Stomach (tissue), 4 donors: ENCODE measurements at regions not wholly inside any gene's neighbourhood (a gene's known extent, or its start where the extent isn't known, plus 50 kb on each side); places are given as distances from the start of the nearest gene placed in this dataset.

Experiments
- POLR2AphosphoS5 ChIP-seq, 3 donors: sonication (generic); formaldehyde crosslinking; IDR thresholded peaks; one replicate each; pipeline ENCODE4 v1.6.1; 2016; ENCODE audit warnings: antibody characterized with exemption in 3 of 3
- TF ChIP-seq, protein P1 (sequence below), 7 experiments: fragments of 450-650 bp in 4 of 7; fragments of 200-600 bp in 3 of 7; sonication (generic) in 3 of 7; IDR thresholded peaks; one replicate each; pipeline ENCODE4 v1.5.1; 2016 to 2019; ENCODE audit warnings: antibody characterized with exemption in 7 of 7, control low read depth in 2 of 7, mild to moderate bottlenecking in 1 of 7

GRCh38 chr1:219381396-219381795 is 207.7 kb downstream of the LYPLAL1 start:
- TF ChIP-seq, protein P1, sequence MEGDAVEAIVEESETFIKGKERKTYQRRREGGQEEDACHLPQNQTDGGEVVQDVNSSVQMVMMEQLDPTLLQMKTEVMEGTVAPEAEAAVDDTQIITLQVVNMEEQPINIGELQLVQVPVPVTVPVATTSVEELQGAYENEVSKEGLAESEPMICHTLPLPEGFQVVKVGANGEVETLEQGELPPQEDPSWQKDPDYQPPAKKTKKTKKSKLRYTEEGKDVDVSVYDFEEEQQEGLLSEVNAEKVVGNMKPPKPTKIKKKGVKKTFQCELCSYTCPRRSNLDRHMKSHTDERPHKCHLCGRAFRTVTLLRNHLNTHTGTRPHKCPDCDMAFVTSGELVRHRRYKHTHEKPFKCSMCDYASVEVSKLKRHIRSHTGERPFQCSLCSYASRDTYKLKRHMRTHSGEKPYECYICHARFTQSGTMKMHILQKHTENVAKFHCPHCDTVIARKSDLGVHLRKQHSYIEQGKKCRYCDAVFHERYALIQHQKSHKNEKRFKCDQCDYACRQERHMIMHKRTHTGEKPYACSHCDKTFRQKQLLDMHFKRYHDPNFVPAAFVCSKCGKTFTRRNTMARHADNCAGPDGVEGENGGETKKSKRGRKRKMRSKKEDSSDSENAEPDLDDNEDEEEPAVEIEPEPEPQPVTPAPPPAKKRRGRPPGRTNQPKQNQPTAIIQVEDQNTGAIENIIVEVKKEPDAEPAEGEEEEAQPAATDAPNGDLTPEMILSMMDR (IDR thresholded peaks at IDR 0.05), result no peak
- TF ChIP-seq POLR2AphosphoS5 (IDR thresholded peaks at IDR 0.05), result no peak
